Left lung (tissue), 4 donors: ENCODE measurements at regions not wholly inside any gene's neighbourhood (a gene's known extent, or its start where the extent isn't known, plus 50 kb on each side); places are given as distances from the start of the nearest gene placed in this dataset.
A peak's percentile ranks its signal among the peaks of the same experiment; 100 is the strongest.

ENCODE experiments used
- ATAC-seq: fragments of 200-7000 bp; cut with Tn5 transposase; one replicate; pipeline ENCODE4 v1.9.1; 2020; ENCODE audit warnings: moderate library complexity
- DNase-seq, 4 donors: peaks; one replicate each; pipeline ENCODE4 v3.0.0-alpha.2; 2013 to 2020
- H3K27ac ChIP-seq, 2 donors: fragments of 200-600 bp; sonication (generic) in 1 of 2; one replicate each; pipeline versions ENCODE4 v1.5.0 to v1.8.0; 2020 to 2021
- H3K27me3 ChIP-seq, 2 donors: fragments of 200-600 bp; sonication (generic) in 1 of 2; one replicate each; pipeline versions ENCODE4 v1.5.0 to v1.8.0; 2020 to 2021
- H3K36me3 ChIP-seq, 2 donors: fragments of 200-600 bp; sonication (generic) in 1 of 2; one replicate each; pipeline versions ENCODE4 v1.5.0 to v1.8.0; 2020 to 2021
- H3K4me1 ChIP-seq, 2 donors: fragments of 200-600 bp; one replicate each; pipeline ENCODE4 v1.8.0; 2021
- H3K4me3 ChIP-seq, 2 donors: fragments of 200-600 bp; sonication (generic) in 1 of 2; one replicate each; pipeline versions ENCODE4 v1.5.0 to v1.8.0; 2020 to 2021; ENCODE audit warnings: mild to moderate bottlenecking in 1 of 2
- H3K9me3 ChIP-seq, 2 donors: fragments of 200-600 bp; sonication (generic) in 1 of 2; one replicate each; pipeline versions ENCODE4 v1.5.0 to v1.8.0; 2020 to 2021
- CTCF ChIP-seq, 2 donors: fragments of 200-600 bp; sonication (generic) in 1 of 2; IDR thresholded peaks; one replicate each; pipeline versions ENCODE4 v1.5.0 to v1.8.0; 2021; ENCODE audit warnings: antibody characterized with exemption in 2 of 2
- intact Hi-C, 2 donors: fragments of 100-400 bp; cut with DNase I; formaldehyde crosslinking; loops; one replicate each; pipeline versions ENCODE4 v1.11.2 to v1.14.2; 2022
- donor health status: DM: no; HTN: yes; CAD: no.
- donor health status: DM: no; HTN: no; CAD: no.

- Histone ChIP-seq H3K9me3 (no peaks in the 10 kb centered on the region), H3K27ac (no peak overlapping the region), H3K4me1 (no peaks in the 10 kb centered on the region), H3K4me3 (no peak overlapping the region), H3K27me3 (peaks cover 0 to 9% of the 10 kb centered on the region in 2 donors), H3K36me3 (no peaks in the 10 kb centered on the region)
- no peak for ATAC-seq
- TF ChIP-seq CTCF (IDR thresholded peaks at IDR 0.05), result no peak
- DNase-seq, result no peak
- intact Hi-C loops, result no loop called here
Observed at GRCh38 chr6:165877192-165877591, 214.2 kb upstream of the PDE10A start.

GRCh38 chr6:165876588-165876987 lies 213.5 kb upstream of the PDE10A start:
- H3K27me3 ChIP-seq, result peaks cover 0 to 9% of the 10 kb centered on the region in 2 donors
- no peaks in the 10 kb centered on the region for H3K4me1 ChIP-seq
- ATAC-seq (peak; percentile 36), DNase-seq (peak in 2 of 4 donors; percentile 39 to 68)
- no peaks in the 10 kb centered on the region for H3K36me3 ChIP-seq
- H3K27ac ChIP-seq, result no peak overlapping the region
- intact Hi-C loops, result no loop called here
- H3K4me3 ChIP-seq, result no peak overlapping the region
- no peaks in the 10 kb centered on the region for H3K9me3 ChIP-seq
- TF ChIP-seq CTCF (IDR thresholded peaks at IDR 0.05), result no peak

- ATAC-seq (no peak), DNase-seq (no peak)
- H3K9me3 ChIP-seq, result no peaks in the 10 kb centered on the region
- intact Hi-C loops, result no loop called here
- no peak overlapping the region for H3K27ac ChIP-seq
- no peaks in the 10 kb centered on the region for H3K36me3 ChIP-seq
- peaks cover 0 to 9% of the 10 kb centered on the region in 2 donors for H3K27me3 ChIP-seq
- no peaks in the 10 kb centered on the region for H3K4me1 ChIP-seq
- H3K4me3 ChIP-seq, result no peak overlapping the region
- TF ChIP-seq CTCF (IDR thresholded peaks at IDR 0.05), result no peak
Observed at GRCh38 chr6:165875946-165876345, 212.9 kb upstream of the PDE10A start.

GRCh38 chr6:165873976-165874375 lies 210.9 kb upstream of the PDE10A start:
- no peaks in the 10 kb centered on the region for H3K36me3 ChIP-seq
- no peak for TF ChIP-seq CTCF (IDR thresholded peaks at IDR 0.05)
- intact Hi-C loops, result no loop called here
- no peak overlapping the region for H3K27ac ChIP-seq
- DNase-seq (no peak), ATAC-seq (no peak)
- H3K27me3 ChIP-seq, result peaks cover 0 to 9% of the 10 kb centered on the region in 2 donors
- H3K9me3 ChIP-seq, result peaks cover 0 to 9% of the 10 kb centered on the region in 2 donors
- H3K4me1 ChIP-seq, result no peaks in the 10 kb centered on the region
- H3K4me3 ChIP-seq, result no peak overlapping the region

- peaks cover 0 to 9% of the 10 kb centered on the region in 2 donors for H3K9me3 ChIP-seq
- H3K27ac ChIP-seq, result no peak overlapping the region
- H3K4me3 ChIP-seq, result no peak overlapping the region
- intact Hi-C loops, result no loop called here
- ATAC-seq, result no peak
- H3K36me3 ChIP-seq, result no peaks in the 10 kb centered on the region
- no peak for TF ChIP-seq CTCF (IDR thresholded peaks at IDR 0.05)
- no peaks in the 10 kb centered on the region for H3K4me1 ChIP-seq
- DNase-seq, result no peak
- peaks cover 0 to 9% of the 10 kb centered on the region in 2 donors for H3K27me3 ChIP-seq
Observed at GRCh38 chr6:165872811-165873210, 209.8 kb upstream of the PDE10A start.
